K562 (cell line): ENCODE measurements at regions not wholly inside any gene's neighbourhood (a gene's known extent, or its start where the extent isn't known, plus 50 kb on each side); places are given as distances from the start of the nearest gene placed in this dataset.
A peak's percentile ranks its signal among the peaks of the same experiment; 100 is the strongest.

ENCODE experiments used
- ATAC-seq: fragments of 200-7000 bp; cut with Tn5 transposase; 3 replicates; pipeline ENCODE4 v1.9.1; 2020; ENCODE audit warnings: moderate library complexity
- BruUV-seq: library from RNA; stranded (reverse); fragments of 400-500 nt; replicated peaks from 2 replicates; lab custom pipeline; 2021; lab: Mats Ljungman, UMichigan
- CTCF ChIA-PET: fragments of 300-600 bp; formaldehyde crosslinking; extraction: SDS; loops from one replicate; lab custom pipeline; 2021; ENCODE audit warnings: low intra/inter-chr PET ratio; lab: Yijun Ruan, JAX
- POLR2A ChIA-PET: fragments of 300-600, 350-650 bp; sonication (Branson Sonifier 250); formaldehyde crosslinking; extraction: SDS; loops from one replicate; lab custom pipeline; 2021; ENCODE audit warnings: antibody characterized with exemption, inconsistent platforms; lab: Yijun Ruan, JAX
- DNase-seq, 4 experiments: peaks; one replicate each; pipeline versions ENCODE4 v3.0.0 to v3.0.0-alpha.2; 2011 to 2018; ENCODE audit warnings: low spot score in 3 of 4, mixed read lengths in 3 of 4; ENCODE audit errors: extremely low read depth in 1 of 4
- FAIRE-seq: peaks from 2 replicates; lab custom pipeline; 2011; peaks lifted over from hg19 to GRCh38; lab: Jason Lieb, UNC
- H2AFZ ChIP-seq: 2 replicates; pipeline ENCODE4 v1.6.0; 2011; ENCODE audit warnings: low read depth, low read length, control low read depth, inconsistent platforms
- H3K27ac ChIP-seq: fragments of 200-600 bp; 3 replicates; pipeline ENCODE4 v1.8.0; 2011; ENCODE audit warnings: low read depth, mild to moderate bottlenecking, control low read depth, inconsistent platforms, low read length, moderate library complexity, mixed read lengths; ENCODE audit errors: extremely low read depth
- H3K27me3 ChIP-seq, 2 experiments: fragments of 300-600 bp in 1 of 2; 2 replicates in 1 of 2; 3 replicates in 1 of 2; pipeline versions ENCODE4 v1.6.0 to v1.8.0; 2011; ENCODE audit warnings: inconsistent platforms in 2 of 2, low read length in 2 of 2, mild to moderate bottlenecking in 1 of 2, mixed read lengths in 1 of 2, moderate library complexity in 1 of 2; ENCODE audit not compliant: control insufficient read depth in 2 of 2, insufficient read depth in 2 of 2
- H3K36me3 ChIP-seq: fragments of 300-600 bp; 3 replicates; pipeline ENCODE4 v1.8.0; 2011; ENCODE audit warnings: mild to moderate bottlenecking, low read length, inconsistent platforms; ENCODE audit not compliant: control insufficient read depth, insufficient read depth
- H3K4me1 ChIP-seq, 2 experiments: fragments of 200-600 bp in 1 of 2; replicated peaks in 1 of 2; 2 replicates in 1 of 2; 3 replicates in 1 of 2; pipeline versions ENCODE4 v1.5.1 to v1.8.0; 2011; ENCODE audit warnings: inconsistent platforms in 2 of 2, low read length in 2 of 2, mild to moderate bottlenecking in 1 of 2, mixed read lengths in 1 of 2, moderate library complexity in 1 of 2; ENCODE audit not compliant: control insufficient read depth in 2 of 2, insufficient read depth in 2 of 2
- H3K4me2 ChIP-seq: 2 replicates; pipeline ENCODE4 v1.6.1; 2011; ENCODE audit warnings: low read length, control low read depth, inconsistent platforms, mixed read lengths; ENCODE audit not compliant: insufficient read depth
- H3K4me3 ChIP-seq: fragments of 200-600 bp; sonication (generic), shearing (Covaris generic); 2 replicates; pipeline ENCODE4 v1.5.1; 2016; ENCODE audit warnings: control low read depth, inconsistent platforms
- H3K79me2 ChIP-seq: fragments of 200-600 bp; 3 replicates; pipeline ENCODE4 v1.8.0; 2011; ENCODE audit warnings: low read length, inconsistent platforms; ENCODE audit not compliant: control insufficient read depth, insufficient read depth
- H3K9ac ChIP-seq, 2 experiments: 2 replicates each; pipeline versions ENCODE4 v1.6.0 to v1.6.1; 2011; ENCODE audit warnings: low read depth in 2 of 2, low read length in 2 of 2, control low read depth in 1 of 2, inconsistent platforms in 1 of 2, mild to moderate bottlenecking in 1 of 2, mixed read lengths in 1 of 2; ENCODE audit not compliant: insufficient read depth in 1 of 2
- H3K9me1 ChIP-seq: one replicate; pipeline ENCODE4 v1.6.0; 2011; ENCODE audit warnings: inconsistent platforms, mild to moderate bottlenecking, low read length, moderate library complexity; ENCODE audit not compliant: control insufficient read depth, insufficient read depth
- H3K9me3 ChIP-seq: replicated peaks from 2 replicates; pipeline ENCODE4 v1.5.1; 2011; ENCODE audit warnings: low read depth, low read length, inconsistent platforms; ENCODE audit not compliant: control insufficient read depth, insufficient read depth
- H4K20me1 ChIP-seq: replicated peaks from 2 replicates; pipeline ENCODE4 v1.6.1; 2011; ENCODE audit warnings: low read length, inconsistent platforms, mixed read lengths; ENCODE audit not compliant: control insufficient read depth, insufficient read depth
- HMG20A ChIP-seq: fragments of 450-650 bp; formaldehyde crosslinking; conservative IDR thresholded peaks from 2 replicates; pipeline ENCODE4 v1.4.0; 2020; ENCODE audit warnings: mild to moderate bottlenecking, mixed read lengths
- HNRNPL ChIP-seq: fragments of 200-400 bp; formaldehyde crosslinking; IDR thresholded peaks from 2 replicates; pipeline ENCODE4 v1.6.1; 2017; ENCODE audit warnings: low read depth, mild to moderate bottlenecking, low read length
- POLR2AphosphoS2 ChIP-seq: IDR thresholded peaks from 2 replicates; pipeline ENCODE4 v1.6.1; 2012; ENCODE audit warnings: low read length, improper control_type of control experiment
- ZBTB40 ChIP-seq, 2 experiments: fragments of 450-650 bp in 1 of 2; sonication (generic) in 1 of 2; formaldehyde crosslinking in 1 of 2; IDR thresholded peaks; 2 replicates each; pipeline versions ENCODE4 v1.7.1 to v1.9.0; 2016 to 2022; ENCODE audit warnings: inconsistent platforms in 1 of 2, mild to moderate bottlenecking in 1 of 2, missing genetic modification reagents in 1 of 2
- ZNF347 ChIP-seq: fragments of 450-650 bp; formaldehyde crosslinking; IDR thresholded peaks from 2 replicates; pipeline ENCODE4 v1.4.0; 2020; ENCODE audit warnings: low read depth, mild to moderate bottlenecking, moderate library complexity
- ZNF589 ChIP-seq: fragments of 200-800 bp; sonication (Bioruptor generic); IDR thresholded peaks from 2 replicates; pipeline ENCODE4 v1.6.1; 2016; ENCODE audit warnings: low read depth, missing genetic modification characterization, missing compliant biosample characterization
- WGBS: fragments of 100-300 bp; shearing (Covaris generic); methylation state at CpG from one replicate; pipeline ENCODE4 v1.1.6; 2016; ENCODE audit warnings: low coverage, mixed read lengths; ENCODE audit not compliant: insufficient coverage; ENCODE audit errors: missing lambda C conversion rate; 5-methylcytosine and 5-hydroxymethylcytosine counted together
- in situ Hi-C: fragments of 300-500 bp; cut with MboI; formaldehyde crosslinking; loops from 4 replicates; pipeline ENCODE4 v1.15.0; 2018; ENCODE audit warnings: inconsistent platforms, mixed read lengths
- intact Hi-C: fragments of 100-400 bp; cut with micrococcal nuclease; formaldehyde crosslinking; loops from 2 replicates; pipeline ENCODE4 v1.14.2; 2022

GRCh38 chr10:117694190-117694589, 151.6 kb downstream of the EMX2 start:
- WGBS = 2% methylated on average over 6 of the region's 6 CpGs
- no TSS peak for BruUV-seq
- CTCF ChIA-PET = no interaction called here

GRCh38 chr10:117697402-117697801, 154.9 kb downstream of the EMX2 start:
- Histone ChIP-seq H4K20me1 (no peaks in the 10 kb centered on the region), H3K9me1 (no peaks in the 10 kb centered on the region), H3K9ac (no peak overlapping the region), H2AFZ (no peak overlapping the region), H3K4me2 (no peak overlapping the region), H3K4me1 (no peaks in the 10 kb centered on the region), H3K27me3 (no peaks in the 10 kb centered on the region; a peak in 2 of 5 replicates), H3K79me2 (no peaks in the 10 kb centered on the region), H3K36me3 (no peaks in the 10 kb centered on the region), H3K9me3 (no peaks in the 10 kb centered on the region), H3K4me3 (no peak overlapping the region), H3K27ac (no peak overlapping the region)
- CTCF ChIA-PET = no interaction called here
- FAIRE-seq = no peak
- ATAC-seq = no peak
- POLR2A ChIA-PET = no interaction called here
- intact Hi-C loops = no loop called here
- TF ChIP-seq ZBTB40 (IDR thresholded peaks at IDR 0.05) (peak; percentile 77), ZBTB40 (CRISPR knock-in tag; IDR thresholded peaks at IDR 0.05) (no peak), HMG20A (CRISPR knock-in tag) (no peak)
- in situ Hi-C loops = no loop called here
- no TSS peak for BruUV-seq
- DNase-seq = no peak
- 0% methylated on average over 2 of the region's 2 CpGs for WGBS

More at GRCh38 chr10:117694190-117694589, 151.6 kb downstream of the EMX2 start:
- Histone ChIP-seq H3K27ac (no peak overlapping the region), H3K4me2 (no peak overlapping the region), H3K4me3 (no peak overlapping the region), H3K9me1 (no peaks in the 10 kb centered on the region)
- POLR2A ChIA-PET = no interaction called here
- FAIRE-seq = no peak
- in situ Hi-C loops = no loop called here
- TF ChIP-seq POLR2AphosphoS2 = no peak
- no peak for TF ChIP-seq ZNF347
- no peak for TF ChIP-seq HNRNPL
- TF ChIP-seq ZNF589 (CRISPR knock-in tag) = no peak
- TF ChIP-seq, all 486 proteins: peak for 0
- ATAC-seq (no peak), DNase-seq (no peak)
- H3K4me1 ChIP-seq = no peaks in the 10 kb centered on the region
- intact Hi-C loops = no loop called here
- no peak overlapping the region for H3K9ac ChIP-seq
- no peaks in the 10 kb centered on the region for H4K20me1 ChIP-seq
- H3K79me2 ChIP-seq = no peaks in the 10 kb centered on the region
- no peaks in the 10 kb centered on the region for H3K36me3 ChIP-seq
- H3K27me3 ChIP-seq = no peaks in the 10 kb centered on the region; a peak in 1 of 5 replicates
- H2AFZ ChIP-seq = no peak overlapping the region
- no peaks in the 10 kb centered on the region for H3K9me3 ChIP-seq
